Activated naive CD4-positive, alpha-beta T cell (primary cell): ENCODE measurements at regions not wholly inside any gene's neighbourhood (a gene's known extent, or its start where the extent isn't known, plus 50 kb on each side); places are given as distances from the start of the nearest gene placed in this dataset.
"Not testable (repeated sequence)": the region's sequence is repeated elsewhere in the genome, so short reads cannot be mapped to it uniquely, and the experiment has no call there.

Experiments
- DNase-seq, 4 experiments: peaks; one replicate each; lab custom pipeline; 2025; lab: John Stamatoyannopoulos, UW

GRCh38 chr1:146411923-146412322, 183.1 kb upstream of the NOTCH2NLA start:
- DNase-seq = not testable (repeated sequence)

GRCh38 chr1:146409817-146410441, 181.1 kb upstream of the NOTCH2NLA start:
- not testable (repeated sequence) for DNase-seq

- not testable (repeated sequence) for DNase-seq
Observed at GRCh38 chr1:146409116-146409801, 180.4 kb upstream of the NOTCH2NLA start.

- not testable (repeated sequence) for DNase-seq
Observed at GRCh38 chr1:146401281-146401825, 172.5 kb upstream of the NOTCH2NLA start.

- not testable (repeated sequence) for DNase-seq
Observed at GRCh38 chr1:146400173-146401121, 171.6 kb upstream of the NOTCH2NLA start.

GRCh38 chr1:146399225-146399624, 170.4 kb upstream of the NOTCH2NLA start:
- DNase-seq = not testable (repeated sequence)

GRCh38 chr1:146396801-146397200, 168.0 kb upstream of the NOTCH2NLA start:
- DNase-seq = not testable (repeated sequence)

GRCh38 chr1:146396242-146396641, 167.4 kb upstream of the NOTCH2NLA start:
- DNase-seq = not testable (repeated sequence)

- DNase-seq = not testable (repeated sequence)
Observed at GRCh38 chr1:146393796-146394195, 165.0 kb upstream of the NOTCH2NLA start.

- not testable (repeated sequence) for DNase-seq
Observed at GRCh38 chr1:146393154-146393553, 164.3 kb upstream of the NOTCH2NLA start.

GRCh38 chr1:146389178-146389577, 160.4 kb upstream of the NOTCH2NLA start:
- not testable (repeated sequence) for DNase-seq

- DNase-seq = not testable (repeated sequence)
Observed at GRCh38 chr1:146387750-146388469, 159.1 kb upstream of the NOTCH2NLA start.

- DNase-seq = peak in 3 of 4 experiments; percentile 31 to 44 (median 35)
Observed at GRCh38 chr1:146386851-146387749, 158.3 kb upstream of the NOTCH2NLA start.

- DNase-seq = not testable (repeated sequence)
Observed at GRCh38 chr1:146381196-146381595, 152.4 kb upstream of the NOTCH2NLA start.

GRCh38 chr1:146376708-146377496, 148.1 kb upstream of the NOTCH2NLA start:
- peak; percentile 59 to 85 (median 75) for DNase-seq

GRCh38 chr1:146376309-146376707, 147.5 kb upstream of the NOTCH2NLA start:
- peak; percentile 46 to 66 (median 62) for DNase-seq

GRCh38 chr1:146375108-146375507, 146.3 kb upstream of the NOTCH2NLA start:
- not testable (repeated sequence) for DNase-seq

- peak in 1 of 4 experiments; percentile 19 for DNase-seq
Observed at GRCh38 chr1:146369940-146370339, 141.1 kb upstream of the NOTCH2NLA start.

- DNase-seq = not testable (repeated sequence)
Observed at GRCh38 chr1:146355373-146355772, 126.6 kb upstream of the NOTCH2NLA start.
